AG09319 (cell line): ENCODE measurements at regions not wholly inside any gene's neighbourhood (a gene's known extent, or its start where the extent isn't known, plus 50 kb on each side); places are given as distances from the start of the nearest gene placed in this dataset.

Source experiments
- DNase-seq: peaks from one replicate; pipeline ENCODE4 v3.0.0-alpha.2; 2010; ENCODE audit warnings: low read depth; ENCODE audit errors: extremely low read depth
- TF ChIP-seq, protein P1 (sequence below): IDR thresholded peaks from 2 replicates; pipeline ENCODE4 v1.5.1; 2011; ENCODE audit warnings: low read depth, mild to moderate bottlenecking, inconsistent platforms, low read length, moderate library complexity

DNA sequence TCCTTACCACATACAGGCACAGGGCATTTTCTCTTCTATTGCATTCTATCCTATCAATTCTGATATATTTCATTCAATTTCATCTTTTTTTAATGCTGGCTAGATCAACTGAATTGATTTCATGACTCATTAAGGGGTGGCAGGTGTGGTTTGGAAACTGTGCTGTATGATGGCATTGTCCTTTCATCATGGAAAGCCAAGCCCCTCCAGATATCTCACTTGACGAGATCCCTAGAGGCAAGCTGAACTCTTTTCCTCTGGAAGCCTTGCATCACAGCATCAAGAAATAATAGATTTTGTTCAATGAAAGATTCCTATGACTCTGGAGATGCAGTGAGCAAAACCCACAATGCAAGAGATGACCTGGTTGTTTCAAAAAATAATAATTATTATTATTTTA is 401.2 kb downstream of the PREX1 start:
- TF ChIP-seq, protein P1, sequence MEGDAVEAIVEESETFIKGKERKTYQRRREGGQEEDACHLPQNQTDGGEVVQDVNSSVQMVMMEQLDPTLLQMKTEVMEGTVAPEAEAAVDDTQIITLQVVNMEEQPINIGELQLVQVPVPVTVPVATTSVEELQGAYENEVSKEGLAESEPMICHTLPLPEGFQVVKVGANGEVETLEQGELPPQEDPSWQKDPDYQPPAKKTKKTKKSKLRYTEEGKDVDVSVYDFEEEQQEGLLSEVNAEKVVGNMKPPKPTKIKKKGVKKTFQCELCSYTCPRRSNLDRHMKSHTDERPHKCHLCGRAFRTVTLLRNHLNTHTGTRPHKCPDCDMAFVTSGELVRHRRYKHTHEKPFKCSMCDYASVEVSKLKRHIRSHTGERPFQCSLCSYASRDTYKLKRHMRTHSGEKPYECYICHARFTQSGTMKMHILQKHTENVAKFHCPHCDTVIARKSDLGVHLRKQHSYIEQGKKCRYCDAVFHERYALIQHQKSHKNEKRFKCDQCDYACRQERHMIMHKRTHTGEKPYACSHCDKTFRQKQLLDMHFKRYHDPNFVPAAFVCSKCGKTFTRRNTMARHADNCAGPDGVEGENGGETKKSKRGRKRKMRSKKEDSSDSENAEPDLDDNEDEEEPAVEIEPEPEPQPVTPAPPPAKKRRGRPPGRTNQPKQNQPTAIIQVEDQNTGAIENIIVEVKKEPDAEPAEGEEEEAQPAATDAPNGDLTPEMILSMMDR, result no peak
- DNase-seq, result no peak

DNA sequence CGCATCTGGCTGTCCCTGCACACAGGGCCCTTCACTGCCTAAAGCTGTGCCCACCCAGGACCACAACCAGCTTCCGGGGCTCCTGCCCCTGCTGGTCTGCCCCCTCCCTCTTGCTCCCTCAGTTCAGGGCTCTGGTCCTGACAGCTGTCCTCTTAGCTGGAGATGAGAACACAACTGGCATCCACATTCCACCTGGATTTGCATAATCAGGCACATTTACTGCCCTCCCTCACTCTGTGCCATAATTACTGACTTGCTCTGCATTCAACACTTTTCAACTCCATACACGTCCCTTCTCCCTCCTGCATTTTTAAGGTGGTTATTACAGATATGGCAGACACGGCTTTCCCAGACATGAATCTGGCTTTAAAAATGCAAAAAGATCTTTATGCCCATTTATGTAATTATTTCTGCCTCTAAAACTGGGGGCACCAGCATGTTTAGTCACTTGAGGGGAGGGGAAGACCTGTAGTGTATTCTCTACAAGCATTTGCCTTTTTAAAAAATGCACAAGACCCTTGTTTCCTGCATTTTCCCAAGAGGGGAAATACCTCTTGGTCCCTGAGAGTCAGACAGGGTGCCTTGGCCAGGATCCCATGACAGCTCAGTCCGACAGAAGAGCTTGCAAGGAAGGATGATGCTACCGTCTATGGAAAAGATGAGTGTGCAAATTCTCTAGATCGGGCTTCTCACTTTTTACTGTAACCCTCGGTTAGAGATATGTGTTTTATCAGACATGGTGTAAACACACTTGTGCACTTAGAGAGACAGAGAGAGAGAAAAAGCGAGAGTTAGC is 401.8 kb downstream of the PREX1 start:
- TF ChIP-seq, protein P1, result no peak
- no peak for DNase-seq

DNA sequence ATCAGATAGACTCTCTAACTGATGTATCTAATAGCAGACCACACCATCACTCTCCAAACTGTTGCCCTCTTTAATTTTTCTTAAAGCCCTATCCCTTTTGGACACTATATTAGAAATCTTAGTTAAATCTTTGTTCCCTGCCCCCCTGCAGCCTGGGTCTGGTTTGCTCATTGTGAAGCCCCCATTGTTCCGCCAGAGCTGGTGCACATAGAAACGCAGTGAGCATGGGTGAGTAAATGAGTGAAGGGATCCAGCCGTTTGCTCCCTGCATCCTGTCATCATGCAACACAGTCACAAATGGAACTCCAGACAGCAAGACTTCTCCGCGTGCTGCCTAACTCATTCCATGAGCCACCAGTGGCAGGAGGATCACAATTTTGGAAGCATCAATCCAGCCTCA is 402.5 kb downstream of the PREX1 start:
- TF ChIP-seq, protein P1, result no peak
- DNase-seq, result no peak

DNA sequence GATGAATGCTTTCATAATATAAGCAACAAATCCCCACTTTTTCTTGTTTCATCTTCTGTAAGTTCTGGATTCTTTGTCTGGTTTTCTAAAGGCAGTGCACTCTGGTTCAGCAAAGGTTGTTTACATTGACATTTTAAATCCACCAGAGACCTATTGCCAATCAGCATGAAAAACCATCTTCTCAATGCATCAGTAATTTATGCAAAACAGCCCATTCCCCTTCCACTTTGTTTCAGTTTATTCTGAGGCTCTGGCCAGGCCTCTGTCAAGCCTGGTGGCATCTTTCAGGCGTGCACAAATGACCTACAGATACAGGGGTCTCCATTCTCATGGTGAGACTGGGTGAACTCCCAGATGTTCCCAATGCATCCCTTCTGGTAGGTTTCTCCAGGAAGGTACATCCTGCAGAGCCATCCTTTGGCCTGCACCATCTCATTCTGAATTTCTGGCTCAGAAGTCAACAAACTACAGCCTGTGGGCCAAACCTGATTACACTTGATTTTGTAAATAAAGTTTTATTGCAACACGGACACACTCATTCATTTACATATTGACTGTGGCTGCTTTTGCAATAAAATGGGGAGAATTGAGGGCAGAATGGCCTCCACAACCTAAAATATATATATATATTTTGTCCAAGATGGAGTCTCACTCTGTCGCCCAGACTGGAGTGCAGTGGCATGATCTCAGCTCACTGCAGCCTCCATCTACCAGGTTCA is 405.4 kb downstream of the PREX1 start:
- TF ChIP-seq, protein P1, result no peak

DNA sequence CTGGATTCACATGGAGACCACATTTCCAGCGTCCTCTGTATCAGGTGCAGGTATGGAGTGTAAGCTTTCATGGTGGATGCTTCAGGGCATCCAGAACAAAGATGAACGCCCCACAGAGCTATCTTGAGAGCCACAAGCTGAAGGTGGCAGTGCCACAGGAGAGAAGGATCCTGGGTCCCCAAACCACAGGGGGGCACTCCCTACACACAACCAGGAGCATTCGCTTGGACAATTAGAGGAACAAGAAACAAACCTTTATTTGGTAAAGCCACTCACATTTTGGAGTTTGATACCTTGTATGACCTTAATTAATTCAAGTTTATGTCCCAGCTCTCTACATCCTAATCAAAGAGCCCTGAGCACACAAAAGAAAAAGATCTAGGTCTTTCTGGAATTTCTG is 406.3 kb downstream of the PREX1 start:
- DNase-seq, result no peak
- TF ChIP-seq, protein P1, result no peak

More for the DNA sequence above, 405.4 kb downstream of the PREX1 start:
- no peak for DNase-seq

DNA sequence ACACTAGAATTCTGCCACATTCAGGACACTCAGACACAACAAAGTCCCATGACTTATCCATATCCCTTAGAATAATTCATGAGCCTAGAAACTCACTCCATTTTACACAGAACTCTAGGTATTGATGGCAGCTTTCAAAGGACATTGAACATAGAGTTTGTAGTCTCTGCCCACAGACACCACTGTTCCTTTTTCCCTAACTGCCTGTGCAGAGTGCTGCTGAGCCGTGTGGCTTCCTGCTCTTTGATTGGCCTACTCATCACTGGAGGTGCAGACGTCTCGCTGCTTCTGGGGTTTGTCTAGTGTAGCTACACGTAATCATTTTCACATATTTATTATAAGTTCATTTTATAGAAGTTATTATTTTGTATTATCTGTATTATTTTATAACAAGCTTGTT is 407.6 kb downstream of the PREX1 start:
- no peak for DNase-seq

More for the DNA sequence above, 407.6 kb downstream of the PREX1 start:
- TF ChIP-seq, protein P1, result no peak
